GM12865 (cell line): ENCODE measurements at regions not wholly inside any gene's neighbourhood (a gene's known extent, or its start where the extent isn't known, plus 50 kb on each side); places are given as distances from the start of the nearest gene placed in this dataset.
"Not testable (repeated sequence)": the region's sequence is repeated elsewhere in the genome, so short reads cannot be mapped to it uniquely, and the experiment has no call there.

Source experiments
- DNase-seq: peaks from one replicate; pipeline ENCODE4 v3.0.0; 2010; ENCODE audit warnings: low read depth
- H3K4me3 ChIP-seq: 2 replicates; pipeline ENCODE4 v1.5.1; 2011; ENCODE audit warnings: mild to moderate bottlenecking, low read depth, low read length, control low read depth
- TF ChIP-seq, protein P1 (sequence below): IDR thresholded peaks from 2 replicates; pipeline ENCODE4 v1.5.1; 2011; ENCODE audit warnings: low read length, control low read depth, low read depth, inconsistent platforms; ENCODE audit not compliant: insufficient read depth; ENCODE audit errors: missing control alignments

- DNase-seq = no peak
- no peak overlapping the region for H3K4me3 ChIP-seq
- TF ChIP-seq, protein P1, sequence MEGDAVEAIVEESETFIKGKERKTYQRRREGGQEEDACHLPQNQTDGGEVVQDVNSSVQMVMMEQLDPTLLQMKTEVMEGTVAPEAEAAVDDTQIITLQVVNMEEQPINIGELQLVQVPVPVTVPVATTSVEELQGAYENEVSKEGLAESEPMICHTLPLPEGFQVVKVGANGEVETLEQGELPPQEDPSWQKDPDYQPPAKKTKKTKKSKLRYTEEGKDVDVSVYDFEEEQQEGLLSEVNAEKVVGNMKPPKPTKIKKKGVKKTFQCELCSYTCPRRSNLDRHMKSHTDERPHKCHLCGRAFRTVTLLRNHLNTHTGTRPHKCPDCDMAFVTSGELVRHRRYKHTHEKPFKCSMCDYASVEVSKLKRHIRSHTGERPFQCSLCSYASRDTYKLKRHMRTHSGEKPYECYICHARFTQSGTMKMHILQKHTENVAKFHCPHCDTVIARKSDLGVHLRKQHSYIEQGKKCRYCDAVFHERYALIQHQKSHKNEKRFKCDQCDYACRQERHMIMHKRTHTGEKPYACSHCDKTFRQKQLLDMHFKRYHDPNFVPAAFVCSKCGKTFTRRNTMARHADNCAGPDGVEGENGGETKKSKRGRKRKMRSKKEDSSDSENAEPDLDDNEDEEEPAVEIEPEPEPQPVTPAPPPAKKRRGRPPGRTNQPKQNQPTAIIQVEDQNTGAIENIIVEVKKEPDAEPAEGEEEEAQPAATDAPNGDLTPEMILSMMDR = no peak
Observed at GRCh38 chr6:21780141-21780540, 186.6 kb downstream of the SOX4 start.

GRCh38 chr6:21780679-21781078 lies 187.1 kb downstream of the SOX4 start:
- H3K4me3 ChIP-seq = no peak overlapping the region
- no peak for DNase-seq
- TF ChIP-seq, protein P1 = no peak

- H3K4me3 ChIP-seq = no peak overlapping the region
- DNase-seq = no peak
Observed at GRCh38 chr6:21781128-21781527, 187.6 kb downstream of the SOX4 start.

GRCh38 chr6:21785164-21785563 lies 191.6 kb downstream of the SOX4 start:
- no peak for DNase-seq
- no peak overlapping the region for H3K4me3 ChIP-seq
- TF ChIP-seq, protein P1 = no peak

More at GRCh38 chr6:21781128-21781527, 187.6 kb downstream of the SOX4 start:
- TF ChIP-seq, protein P1 = no peak

- H3K4me3 ChIP-seq = no peak overlapping the region
- DNase-seq = no peak
- TF ChIP-seq, protein P1 = no peak
Observed at GRCh38 chr6:21791056-21791455, 197.5 kb downstream of the SOX4 start.

GRCh38 chr6:21791581-21791980 lies 198.0 kb downstream of the SOX4 start:
- TF ChIP-seq, protein P1 = no peak
- DNase-seq = no peak
- no peak overlapping the region for H3K4me3 ChIP-seq

DNA sequence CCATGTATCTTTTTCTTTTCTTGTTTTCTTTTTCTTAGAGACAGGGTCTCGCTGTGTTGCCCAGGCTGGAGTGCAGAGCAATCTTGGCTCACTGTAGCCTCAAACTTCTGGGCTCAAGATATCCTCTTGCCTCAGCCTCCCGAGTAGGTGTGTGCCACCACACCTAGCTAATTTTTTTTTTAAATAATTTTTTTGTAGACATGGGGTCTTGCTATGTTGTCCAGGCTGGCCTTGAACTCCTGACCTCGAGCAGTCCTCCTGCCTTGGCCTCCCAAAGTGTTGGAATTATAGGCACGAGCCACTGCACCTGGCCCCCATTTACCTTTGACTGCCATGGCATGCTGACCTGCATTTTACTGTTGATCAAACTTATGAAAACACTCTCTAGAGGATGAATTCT lies 198.6 kb downstream of the SOX4 start:
- TF ChIP-seq, protein P1 = no peak
- H3K4me3 ChIP-seq = no peak overlapping the region
- DNase-seq = no peak

GRCh38 chr6:21796979-21797378 lies 203.4 kb downstream of the SOX4 start:
- not testable (repeated sequence) for DNase-seq, H3K4me3 ChIP-seq
